22Rv1 (cell line): ENCODE measurements at regions not wholly inside any gene's neighbourhood (a gene's known extent, or its start where the extent isn't known, plus 50 kb on each side); places are given as distances from the start of the nearest gene placed in this dataset.

Experiments
- CTCF ChIP-seq: fragments of 450-650 bp; IDR thresholded peaks from 2 replicates; pipeline ENCODE4 v1.5.1; 2017; ENCODE audit warnings: mild to moderate bottlenecking
- ZFX ChIP-seq: fragments of 450-650 bp; IDR thresholded peaks from 2 replicates; pipeline ENCODE4 v1.6.1; 2017; ENCODE audit warnings: antibody characterized with exemption, borderline replicate concordance

GRCh38 chr13:107650081-107650701 lies 565.1 kb downstream of the LIG4 start:
- TF ChIP-seq CTCF (peak; percentile 95), ZFX (no peak)
